ENCODE measurements at regions not wholly inside any gene's neighbourhood (a gene's known extent, or its start where the extent isn't known, plus 50 kb on each side); places are given as distances from the start of the nearest gene placed in this dataset.

- TF ChIP-seq POLR2AphosphoS5 (IDR thresholded peaks at IDR 0.05; ENCODE audit: borderline replicate concordance, low read depth, low read length) (no peak), EZH2 (IDR thresholded peaks at IDR 0.05) (no peak), FOXP2 (optimal IDR thresholded peaks at IDR 0.05; ENCODE audit: control extremely low read depth, extremely low read length, insufficient read depth) (no peak)
Measured at GRCh38 chr4:160375772-160376452, 1273.0 kb downstream of the RAPGEF2 start.
